Loucy (cell line): ENCODE measurements at regions not wholly inside any gene's neighbourhood (a gene's known extent, or its start where the extent isn't known, plus 50 kb on each side); places are given as distances from the start of the nearest gene placed in this dataset.

Source experiments
- H2AFZ ChIP-seq: fragments of 200-600 bp; sonication (generic); 2 replicates; pipeline ENCODE4 v1.6.0; 2016; ENCODE audit warnings: antibody characterized with exemption, mild to moderate bottlenecking, low read length, moderate library complexity
- H3F3A ChIP-seq: fragments of 200-600 bp; 2 replicates; pipeline ENCODE4 v1.6.0; 2016; ENCODE audit warnings: antibody characterized with exemption, low read depth, mild to moderate bottlenecking
- H3K27me3 ChIP-seq: fragments of 200-600 bp; sonication (generic); 2 replicates; pipeline ENCODE4 v1.6.1; 2014; ENCODE audit warnings: low read length, mild to moderate bottlenecking; ENCODE audit not compliant: insufficient read depth, poor library complexity, severe bottlenecking
- H3K36me3 ChIP-seq: fragments of 200-600 bp; sonication (generic); 2 replicates; pipeline ENCODE4 v1.6.1; 2016; ENCODE audit warnings: low read length; ENCODE audit not compliant: insufficient read depth
- H3K4me1 ChIP-seq: fragments of 200-600 bp; sonication (generic); 2 replicates; pipeline ENCODE4 v1.5.1; 2014; ENCODE audit warnings: low read length, mild to moderate bottlenecking; ENCODE audit not compliant: insufficient read depth, poor library complexity, severe bottlenecking
- H3K4me2 ChIP-seq: fragments of 200-600 bp; sonication (generic); 2 replicates; pipeline ENCODE4 v1.6.0; 2014; ENCODE audit warnings: antibody characterized with exemption, low read length, low read depth, mild to moderate bottlenecking; ENCODE audit not compliant: poor library complexity, severe bottlenecking
- H3K4me3 ChIP-seq: fragments of 200-600 bp; sonication (generic); 2 replicates; pipeline ENCODE4 v1.5.1; 2014; ENCODE audit warnings: low read length, mild to moderate bottlenecking, mixed read lengths; ENCODE audit not compliant: poor library complexity, severe bottlenecking
- H3K79me2 ChIP-seq: fragments of 200-600 bp; sonication (generic); 2 replicates; pipeline ENCODE4 v1.6.1; 2014; ENCODE audit warnings: low read length; ENCODE audit not compliant: insufficient read depth
- H3K9ac ChIP-seq: fragments of 200-600 bp; sonication (generic); 2 replicates; pipeline ENCODE4 v1.6.0; 2014; ENCODE audit warnings: mild to moderate bottlenecking, low read depth, low read length, moderate library complexity; ENCODE audit not compliant: poor library complexity, severe bottlenecking
- H3K9me2 ChIP-seq: fragments of 200-600 bp; sonication (generic); replicated peaks from 2 replicates; pipeline ENCODE4 v1.6.1; 2016; ENCODE audit warnings: low read depth, low read length, mixed read lengths
- H3K9me3 ChIP-seq: fragments of 200-600 bp; sonication (generic); 2 replicates; pipeline ENCODE4 v1.6.1; 2014; ENCODE audit warnings: mild to moderate bottlenecking, antibody characterized with exemption, low read length, low read depth; ENCODE audit not compliant: insufficient read depth
- H4K20me1 ChIP-seq: fragments of 200-600 bp; sonication (generic); 2 replicates; pipeline ENCODE4 v1.6.0; 2014; ENCODE audit warnings: antibody characterized with exemption, low read length, mild to moderate bottlenecking; ENCODE audit not compliant: insufficient read depth, poor library complexity, severe bottlenecking
- EZH2phosphoT487 ChIP-seq: fragments of 200-600 bp; IDR thresholded peaks from 2 replicates; pipeline ENCODE4 v1.6.1; 2018; ENCODE audit warnings: antibody characterized with exemption, mild to moderate bottlenecking, moderate library complexity, borderline replicate concordance
- TF ChIP-seq, protein P1 (sequence below): fragments of 200-600 bp; sonication (generic); conservative IDR thresholded peaks from 2 replicates; pipeline ENCODE4 v1.5.1; 2014; ENCODE audit warnings: mild to moderate bottlenecking, antibody characterized with exemption, low read length

DNA sequence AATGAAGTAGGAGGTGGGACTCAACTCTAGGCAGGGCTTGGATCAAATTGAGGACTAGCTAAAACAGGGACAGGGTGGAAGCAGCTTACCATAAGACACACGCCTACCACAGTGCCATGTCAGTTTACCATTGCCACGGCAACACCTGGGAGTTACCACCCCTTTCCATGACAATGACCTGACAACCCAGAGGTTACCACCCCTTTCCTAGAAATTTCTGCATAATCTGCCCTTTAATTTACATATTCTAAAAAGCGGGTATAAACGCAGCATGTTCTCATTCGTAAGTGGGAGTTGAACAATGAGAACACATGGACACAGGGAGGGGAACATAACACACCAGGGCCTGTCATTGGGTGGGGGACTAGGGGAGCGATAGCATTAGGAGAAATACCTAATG lies 72.7 kb downstream of the GCC1 start:
- Histone ChIP-seq H3K9me3 (no peaks in the 10 kb centered on the region), H3K36me3 (no peaks in the 10 kb centered on the region), H3K4me2 (no peak overlapping the region), H3K9ac (no peak overlapping the region), H3K79me2 (no peaks in the 10 kb centered on the region), H2AFZ (no peak overlapping the region), H3F3A (no peaks in the 10 kb centered on the region), H4K20me1 (no peaks in the 10 kb centered on the region), H3K4me3 (no peak overlapping the region), H3K27me3 (no peaks in the 10 kb centered on the region), H3K9me2 (no peaks in the 10 kb centered on the region), H3K4me1 (no peaks in the 10 kb centered on the region)
- TF ChIP-seq, protein P1, sequence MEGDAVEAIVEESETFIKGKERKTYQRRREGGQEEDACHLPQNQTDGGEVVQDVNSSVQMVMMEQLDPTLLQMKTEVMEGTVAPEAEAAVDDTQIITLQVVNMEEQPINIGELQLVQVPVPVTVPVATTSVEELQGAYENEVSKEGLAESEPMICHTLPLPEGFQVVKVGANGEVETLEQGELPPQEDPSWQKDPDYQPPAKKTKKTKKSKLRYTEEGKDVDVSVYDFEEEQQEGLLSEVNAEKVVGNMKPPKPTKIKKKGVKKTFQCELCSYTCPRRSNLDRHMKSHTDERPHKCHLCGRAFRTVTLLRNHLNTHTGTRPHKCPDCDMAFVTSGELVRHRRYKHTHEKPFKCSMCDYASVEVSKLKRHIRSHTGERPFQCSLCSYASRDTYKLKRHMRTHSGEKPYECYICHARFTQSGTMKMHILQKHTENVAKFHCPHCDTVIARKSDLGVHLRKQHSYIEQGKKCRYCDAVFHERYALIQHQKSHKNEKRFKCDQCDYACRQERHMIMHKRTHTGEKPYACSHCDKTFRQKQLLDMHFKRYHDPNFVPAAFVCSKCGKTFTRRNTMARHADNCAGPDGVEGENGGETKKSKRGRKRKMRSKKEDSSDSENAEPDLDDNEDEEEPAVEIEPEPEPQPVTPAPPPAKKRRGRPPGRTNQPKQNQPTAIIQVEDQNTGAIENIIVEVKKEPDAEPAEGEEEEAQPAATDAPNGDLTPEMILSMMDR, result no peak
- TF ChIP-seq EZH2phosphoT487, result no peak

DNA sequence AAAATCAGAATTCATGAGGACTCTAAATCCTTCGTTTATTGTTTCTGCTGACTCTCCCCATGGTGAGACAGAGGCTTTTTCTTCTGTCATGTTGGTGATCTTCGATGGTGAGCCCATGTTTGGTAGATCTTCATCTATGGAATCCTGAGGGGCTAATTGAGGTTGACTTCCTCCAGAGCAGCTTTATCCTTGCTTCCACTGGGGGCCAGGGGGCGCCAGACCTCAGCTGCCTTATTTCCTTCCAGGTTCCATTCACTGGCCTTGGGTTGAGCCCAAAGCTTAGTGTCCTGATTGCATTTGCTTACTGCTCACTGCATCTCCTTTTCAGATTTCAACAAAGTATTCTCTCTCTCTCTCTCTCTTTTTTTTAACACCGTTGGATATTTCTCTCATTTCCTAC lies 80.7 kb downstream of the GCC1 start:
- H2AFZ ChIP-seq, result no peak overlapping the region

DNA sequence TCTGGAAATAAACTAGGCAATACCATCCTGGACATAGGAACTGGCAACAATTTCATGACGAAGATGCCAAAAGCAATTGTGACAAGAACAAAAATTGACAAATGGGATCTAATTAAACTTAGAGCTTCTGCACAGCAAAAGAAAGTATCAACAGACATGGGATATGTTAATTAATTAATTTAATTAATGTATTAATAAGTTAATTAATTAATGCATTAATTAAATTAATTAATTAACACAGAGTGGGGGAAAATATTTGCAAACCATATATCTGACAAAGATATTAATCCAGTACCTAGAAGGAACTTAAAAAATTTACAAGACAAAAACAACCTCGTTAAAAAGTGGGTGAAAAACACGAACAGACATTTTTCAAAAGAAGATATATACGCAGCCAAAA lies 83.6 kb downstream of the GCC1 start:
- Histone ChIP-seq H3K27me3 (no peaks in the 10 kb centered on the region), H2AFZ (no peak overlapping the region), H3K4me1 (no peaks in the 10 kb centered on the region), H3F3A (no peaks in the 10 kb centered on the region), H4K20me1 (no peaks in the 10 kb centered on the region), H3K9me3 (no peaks in the 10 kb centered on the region), H3K4me3 (no peak overlapping the region), H3K9ac (no peak overlapping the region), H3K4me2 (no peak overlapping the region), H3K36me3 (no peaks in the 10 kb centered on the region), H3K79me2 (no peaks in the 10 kb centered on the region), H3K9me2 (no peaks in the 10 kb centered on the region)
- TF ChIP-seq, protein P1, result no peak
- no peak for TF ChIP-seq EZH2phosphoT487

More for the DNA sequence above, 80.7 kb downstream of the GCC1 start:
- Histone ChIP-seq H3K27me3 (no peaks in the 10 kb centered on the region), H3K9me3 (no peaks in the 10 kb centered on the region), H3K4me2 (no peak overlapping the region), H3K79me2 (no peaks in the 10 kb centered on the region), H3F3A (no peaks in the 10 kb centered on the region), H3K9ac (no peak overlapping the region), H3K9me2 (no peaks in the 10 kb centered on the region), H3K4me1 (no peaks in the 10 kb centered on the region), H3K4me3 (no peak overlapping the region), H4K20me1 (no peaks in the 10 kb centered on the region), H3K36me3 (no peaks in the 10 kb centered on the region)
- no peak for TF ChIP-seq EZH2phosphoT487
- TF ChIP-seq, protein P1, result peak; percentile 66
